ENCODE measurements at regions not wholly inside any gene's neighbourhood (a gene's known extent, or its start where the extent isn't known, plus 50 kb on each side); places are given as distances from the start of the nearest gene placed in this dataset.
A peak's percentile ranks its signal among the peaks of the same experiment; 100 is the strongest.

- no peak for TF ChIP-seq SAP30 (IDR thresholded peaks at IDR 0.05; ENCODE audit: borderline replicate concordance, insufficient read depth, low read depth, low read length, poor library complexity, severe bottlenecking)
- TF ChIP-seq CTBP1 (IDR thresholded peaks at IDR 0.05; ENCODE audit: borderline replicate concordance) = peak; percentile 80
- no peak for TF ChIP-seq ZNF431 (CRISPR knock-in tag; IDR thresholded peaks at IDR 0.05)
- peak; percentile 65 for TF ChIP-seq TAL1 (IDR thresholded peaks at IDR 0.05)
- no peak for TF ChIP-seq MBD2 (IDR thresholded peaks at IDR 0.05; ENCODE audit: borderline replicate concordance, low read depth)
- TF ChIP-seq POLR2H (tag; IDR thresholded peaks at IDR 0.05; ENCODE audit: low read depth) = no peak
- no peak for TF ChIP-seq KLF13 (tag; IDR thresholded peaks at IDR 0.05; ENCODE audit: borderline replicate concordance, low read depth)
- TF ChIP-seq NR2F6 (CRISPR knock-in tag; IDR thresholded peaks at IDR 0.05) = no peak
- peak; percentile 72 for TF ChIP-seq CBFA2T3 (IDR thresholded peaks at IDR 0.05)
- no peak for TF ChIP-seq ARID3A (IDR thresholded peaks at IDR 0.05; ENCODE audit: borderline replicate concordance, low read depth, low read length)
- TF ChIP-seq LEF1 (IDR thresholded peaks at IDR 0.05) = peak; percentile 70
- TF ChIP-seq OTX1 (CRISPR knock-in tag; IDR thresholded peaks at IDR 0.05) = no peak
- TF ChIP-seq POLR2AphosphoS2 (IDR thresholded peaks at IDR 0.05; ENCODE audit: low read length) = no peak
- no peak for TF ChIP-seq ARHGAP35 (IDR thresholded peaks at IDR 0.05; ENCODE audit: partially characterized antibody)
- no peak for TF ChIP-seq ARID3B (CRISPR knock-in tag; IDR thresholded peaks at IDR 0.05; ENCODE audit: borderline replicate concordance)
- no peak for TF ChIP-seq FOXP1 (CRISPR knock-in tag; IDR thresholded peaks at IDR 0.05)
- no peak for TF ChIP-seq TFAM (CRISPR knock-in tag; conservative IDR thresholded peaks at IDR 0.05)
- no peak for TF ChIP-seq ZNF696 (CRISPR knock-in tag; conservative IDR thresholded peaks at IDR 0.05)
- TF ChIP-seq, protein P1, sequence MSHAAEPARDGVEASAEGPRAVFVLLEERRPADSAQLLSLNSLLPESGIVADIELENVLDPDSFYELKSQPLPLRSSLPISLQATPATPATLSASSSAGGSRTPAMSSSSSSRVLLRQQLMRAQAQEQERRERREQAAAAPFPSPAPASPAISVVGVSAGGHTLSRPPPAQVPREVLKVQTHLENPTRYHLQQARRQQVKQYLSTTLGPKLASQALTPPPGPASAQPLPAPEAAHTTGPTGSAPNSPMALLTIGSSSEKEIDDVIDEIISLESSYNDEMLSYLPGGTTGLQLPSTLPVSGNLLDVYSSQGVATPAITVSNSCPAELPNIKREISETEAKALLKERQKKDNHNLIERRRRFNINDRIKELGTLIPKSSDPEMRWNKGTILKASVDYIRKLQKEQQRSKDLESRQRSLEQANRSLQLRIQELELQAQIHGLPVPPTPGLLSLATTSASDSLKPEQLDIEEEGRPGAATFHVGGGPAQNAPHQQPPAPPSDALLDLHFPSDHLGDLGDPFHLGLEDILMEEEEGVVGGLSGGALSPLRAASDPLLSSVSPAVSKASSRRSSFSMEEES (CRISPR knock-in tag; IDR thresholded peaks at IDR 0.05) = no peak
- no peak for TF ChIP-seq PHF21A (IDR thresholded peaks at IDR 0.05; ENCODE audit: borderline replicate concordance, low read depth)
- no peak for TF ChIP-seq GATA2 (CRISPR knock-in tag; IDR thresholded peaks at IDR 0.05)
- no peak for TF ChIP-seq MBD1 (CRISPR knock-in tag; IDR thresholded peaks at IDR 0.05)
- 0 out of 2 replicates have a peak, but pooled peaks have one; percentile 5 for TF ChIP-seq ZSCAN32 (CRISPR knock-in tag; IDR thresholded peaks at IDR 0.05)
- no peak for TF ChIP-seq ZFP36 (IDR thresholded peaks at IDR 0.05; ENCODE audit: low read depth, low read length, partially characterized antibody)
Observed at GRCh38 chr6:137968901-137969300, 101.8 kb downstream of the TNFAIP3 start (continued).

All from K562 (cell line).